Common myeloid progenitor, CD34-positive (primary cell): ENCODE measurements at regions not wholly inside any gene's neighbourhood (a gene's known extent, or its start where the extent isn't known, plus 50 kb on each side); places are given as distances from the start of the nearest gene placed in this dataset.

Experiments
- CTCF ChIA-PET: fragments of 350-600 bp; sonication (Branson Sonifier 250); formaldehyde crosslinking; loops from one replicate; lab custom pipeline; 2021; ENCODE audit warnings: antibody characterized with exemption; lab: Charles Lee
- POLR2A ChIA-PET: fragments of 350-600 bp; sonication (Branson Sonifier 250); formaldehyde crosslinking; loops from one replicate; lab custom pipeline; 2021; ENCODE audit warnings: antibody characterized with exemption; lab: Charles Lee
- DNase-seq, 3 donors: peaks; one replicate each; pipeline versions ENCODE4 v3.0.0 to v3.0.0-alpha.2; 2013
- H3K27ac ChIP-seq, 2 experiments: 1 replicate in 1 of 2; 2 replicates in 1 of 2; pipeline ENCODE4 v1.7.0; 2013; ENCODE audit warnings: inconsistent platforms in 2 of 2, low read length in 2 of 2, mild to moderate bottlenecking in 2 of 2, low read depth in 1 of 2, moderate library complexity in 1 of 2; ENCODE audit not compliant: severe bottlenecking in 2 of 2, insufficient read depth in 1 of 2, poor library complexity in 1 of 2
- H3K27me3 ChIP-seq, 5 experiments: replicated peaks in 2 of 5; 1 replicate in 3 of 5; 2 replicates in 2 of 5; pipeline versions ENCODE4 v1.6.1 to v1.7.0; 2013; ENCODE audit warnings: low read length in 4 of 5, mild to moderate bottlenecking in 2 of 5, moderate library complexity in 2 of 5, inconsistent platforms in 1 of 5; ENCODE audit not compliant: insufficient read depth in 5 of 5, control insufficient read depth in 4 of 5
- H3K36me3 ChIP-seq, 4 experiments: 1 replicate in 2 of 4; 2 replicates in 2 of 4; pipeline versions ENCODE4 v1.6.1 to v1.7.0; 2013; ENCODE audit warnings: low read length in 3 of 4, control low read depth in 1 of 4, mild to moderate bottlenecking in 1 of 4; ENCODE audit not compliant: control insufficient read depth in 4 of 4, insufficient read depth in 4 of 4
- H3K4me1 ChIP-seq, 4 experiments: 1 replicate in 3 of 4; 2 replicates in 1 of 4; pipeline versions ENCODE4 v1.6.1 to v1.7.1; 2013; ENCODE audit warnings: low read length in 3 of 4, mild to moderate bottlenecking in 3 of 4, control low read depth in 1 of 4, inconsistent platforms in 1 of 4, moderate library complexity in 1 of 4; ENCODE audit not compliant: control insufficient read depth in 4 of 4, insufficient read depth in 4 of 4; ENCODE audit errors: control extremely low read depth in 1 of 4
- H3K4me3 ChIP-seq, 7 experiments: 1 replicate in 4 of 7; 2 replicates in 3 of 7; pipeline versions ENCODE4 v1.5.1 to v1.7.0; 2013; ENCODE audit warnings: mild to moderate bottlenecking in 7 of 7, low read length in 6 of 7, moderate library complexity in 6 of 7, inconsistent platforms in 2 of 7, low read depth in 2 of 7, control low read depth in 1 of 7; ENCODE audit not compliant: insufficient read depth in 4 of 7, control insufficient read depth in 1 of 7; ENCODE audit errors: extremely low read depth in 1 of 7
- H3K9me3 ChIP-seq, 5 experiments: 1 replicate in 4 of 5; 2 replicates in 1 of 5; pipeline versions ENCODE4 v1.6.1 to v1.7.1; 2013; ENCODE audit warnings: low read length in 4 of 5, mild to moderate bottlenecking in 2 of 5, inconsistent platforms in 1 of 5, low read depth in 1 of 5, moderate library complexity in 1 of 5; ENCODE audit not compliant: control insufficient read depth in 4 of 5, insufficient read depth in 2 of 5; ENCODE audit errors: control extremely low read depth in 1 of 5
- WGBS: methylation state at CpG from one replicate; pipeline ENCODE4 v1.1.5; 2013; ENCODE audit not compliant: insufficient coverage; 5-methylcytosine and 5-hydroxymethylcytosine counted together

DNA sequence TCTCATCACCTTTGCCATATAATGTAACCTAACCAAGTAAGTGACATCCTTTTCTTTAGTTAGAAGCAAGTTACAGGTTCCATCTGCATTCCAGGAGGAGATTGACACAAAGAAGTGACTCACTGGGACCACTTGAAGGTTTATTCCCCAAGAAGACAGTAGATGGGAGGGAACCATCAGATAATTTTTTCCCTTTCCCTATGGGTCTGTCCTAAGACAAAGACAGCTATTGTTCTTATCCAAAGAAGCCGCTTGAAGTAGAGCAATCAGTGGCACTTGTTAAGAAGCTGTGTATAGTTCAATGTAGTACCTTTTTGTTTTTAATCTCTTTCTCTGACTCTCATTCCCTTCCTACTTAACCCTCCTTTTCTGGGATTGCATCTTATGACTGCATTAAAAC lies 139.9 kb upstream of the B3GALT2 start:
- WGBS = no CpG with 5 or more reads among the region's 1 CpG
- CTCF ChIA-PET = no interaction called here
- H3K27me3 ChIP-seq = no peaks in the 10 kb centered on the region

DNA sequence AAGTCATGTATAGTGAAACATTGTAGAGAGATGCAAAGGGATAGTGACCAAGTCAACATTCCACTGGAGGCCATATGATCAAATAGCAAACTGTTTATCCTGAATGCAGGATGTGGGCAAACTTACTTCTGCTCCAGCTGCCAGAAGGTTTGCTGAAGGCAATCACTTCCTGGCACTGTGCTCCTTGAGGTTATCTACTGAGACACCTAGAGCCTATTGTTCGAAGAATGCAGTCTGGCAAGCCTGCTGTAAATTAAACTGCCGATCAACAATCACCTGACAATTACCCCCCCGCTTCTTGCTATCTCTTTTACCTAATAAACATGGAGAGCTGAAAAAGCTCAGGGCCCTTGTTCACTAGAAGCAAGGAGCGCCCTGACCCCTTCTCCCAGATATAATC lies 139.4 kb upstream of the B3GALT2 start:
- 100% methylated on average over 3 of the region's 4 CpGs for WGBS
- peaks cover 2 to 15% (median 5%) of the 10 kb centered on the region in 5 experiments for H3K9me3 ChIP-seq
- H3K36me3 ChIP-seq = no peaks in the 10 kb centered on the region
- no peaks in the 10 kb centered on the region for H3K4me1 ChIP-seq
- ChIA-PET CTCF (no interaction called here), POLR2A (no interaction called here)
- no peaks in the 10 kb centered on the region for H3K27me3 ChIP-seq
- H3K4me3 ChIP-seq = no peak overlapping the region
- DNase-seq = no peak
- H3K27ac ChIP-seq = no peak overlapping the region

More for the DNA sequence above, 139.9 kb upstream of the B3GALT2 start:
- no peaks in the 10 kb centered on the region for H3K4me1 ChIP-seq
- peaks cover 0 to 18% (median 5%) of the 10 kb centered on the region in 5 experiments for H3K9me3 ChIP-seq
- POLR2A ChIA-PET = no interaction called here
- H3K27ac ChIP-seq = no peak overlapping the region
- no peak overlapping the region for H3K4me3 ChIP-seq
- H3K36me3 ChIP-seq = no peaks in the 10 kb centered on the region
- no peak for DNase-seq

DNA sequence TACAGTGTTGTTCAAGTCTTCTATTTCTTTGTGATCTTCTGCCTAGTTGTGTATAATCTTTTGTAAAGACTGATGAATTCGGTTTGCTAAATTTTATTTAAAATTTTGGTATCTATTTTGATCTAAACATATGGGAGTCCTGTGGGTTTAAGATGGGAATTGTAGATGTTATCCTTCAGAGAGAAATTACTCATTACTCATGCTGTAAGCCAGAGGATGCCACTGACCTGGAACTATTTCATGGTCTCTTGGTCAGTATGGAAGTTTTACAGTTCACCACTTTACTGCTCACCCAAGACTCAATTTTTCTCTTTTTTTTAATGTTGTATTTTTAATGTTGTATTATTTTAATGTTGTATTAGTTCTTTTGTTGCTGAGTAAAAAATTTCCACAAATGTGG lies 138.6 kb upstream of the B3GALT2 start:
- DNase-seq = no peak
- no peaks in the 10 kb centered on the region for H3K27me3 ChIP-seq
- H3K27ac ChIP-seq = no peak overlapping the region
- peaks cover 2 to 15% (median 5%) of the 10 kb centered on the region in 5 experiments for H3K9me3 ChIP-seq
- H3K4me1 ChIP-seq = no peaks in the 10 kb centered on the region
- H3K36me3 ChIP-seq = no peaks in the 10 kb centered on the region
- ChIA-PET CTCF (no interaction called here), POLR2A (no interaction called here)
- WGBS = 100% methylated on average over 1 of the region's 1 CpG
- no peak overlapping the region for H3K4me3 ChIP-seq

DNA sequence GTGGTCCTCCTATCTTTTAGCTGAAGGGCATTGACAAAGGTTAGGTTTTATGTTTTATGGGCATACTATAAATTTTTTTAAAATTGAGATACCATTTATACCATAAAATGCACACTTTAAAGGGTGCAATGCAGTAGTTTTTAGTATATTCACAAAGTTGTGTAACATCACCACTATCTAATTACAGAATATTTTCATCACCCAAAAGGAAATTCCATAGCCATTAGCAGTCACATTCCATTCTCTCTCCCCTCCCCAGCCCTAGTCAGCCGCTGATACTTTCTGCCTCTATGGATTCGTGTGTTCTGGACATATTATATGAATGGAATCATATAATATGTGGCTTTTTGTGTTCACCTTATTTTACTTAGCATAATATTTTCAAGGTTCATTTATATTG lies 135.8 kb upstream of the B3GALT2 start:
- DNase-seq = no peak
- ChIA-PET CTCF (no interaction called here), POLR2A (no interaction called here)
- peaks cover 2 to 17% (median 8%) of the 10 kb centered on the region in 5 experiments for H3K9me3 ChIP-seq
- no peak overlapping the region for H3K4me3 ChIP-seq
- no peaks in the 10 kb centered on the region for H3K36me3 ChIP-seq
- H3K27me3 ChIP-seq = no peaks in the 10 kb centered on the region
- H3K27ac ChIP-seq = no peak overlapping the region
- H3K4me1 ChIP-seq = no peaks in the 10 kb centered on the region
- no CpG with 5 or more reads among the region's 2 CpGs for WGBS

DNA sequence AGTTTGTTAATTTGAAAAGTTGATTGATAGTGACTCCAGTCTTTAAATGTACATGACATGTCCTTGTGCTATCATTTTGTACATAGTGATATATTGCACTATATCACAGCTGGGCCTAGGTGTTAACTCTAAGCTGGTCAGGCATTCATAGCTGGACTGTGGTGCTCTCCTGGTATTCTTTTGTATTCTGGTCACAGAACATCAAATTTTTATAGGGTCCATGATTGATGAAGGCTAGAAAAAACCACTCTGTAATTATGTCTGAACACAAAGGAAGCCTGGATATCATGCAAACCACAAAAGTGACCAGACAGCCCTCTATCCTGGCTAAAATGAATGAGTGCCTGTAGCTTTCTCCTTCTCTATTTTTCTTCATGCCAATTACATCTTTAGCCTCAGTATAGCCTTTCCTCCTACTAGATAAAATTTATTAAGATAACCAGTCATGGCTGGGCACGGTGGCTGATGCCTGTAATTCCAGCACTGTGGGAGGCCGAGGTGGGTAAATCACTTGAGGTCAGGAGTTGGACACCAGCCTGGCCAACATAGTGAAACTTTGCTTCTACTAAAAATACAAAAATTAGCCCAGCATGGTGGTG lies 134.9 kb upstream of the B3GALT2 start:
- no peaks in the 10 kb centered on the region for H3K36me3 ChIP-seq
- H3K4me1 ChIP-seq = no peaks in the 10 kb centered on the region
- ChIA-PET CTCF (interaction anchor here (1.4 kb wide), 1 partner anchor 10 kb away, joined by 3 read pairs; no protein-coding TSS in a partner anchor), POLR2A (no interaction called here)
- no peak for DNase-seq
- WGBS = 100% methylated on average over 2 of the region's 2 CpGs
- no peak overlapping the region for H3K4me3 ChIP-seq
- no peaks in the 10 kb centered on the region for H3K27me3 ChIP-seq
- H3K27ac ChIP-seq = no peak overlapping the region
- H3K9me3 ChIP-seq = peaks cover 2 to 17% (median 8%) of the 10 kb centered on the region in 5 experiments

DNA sequence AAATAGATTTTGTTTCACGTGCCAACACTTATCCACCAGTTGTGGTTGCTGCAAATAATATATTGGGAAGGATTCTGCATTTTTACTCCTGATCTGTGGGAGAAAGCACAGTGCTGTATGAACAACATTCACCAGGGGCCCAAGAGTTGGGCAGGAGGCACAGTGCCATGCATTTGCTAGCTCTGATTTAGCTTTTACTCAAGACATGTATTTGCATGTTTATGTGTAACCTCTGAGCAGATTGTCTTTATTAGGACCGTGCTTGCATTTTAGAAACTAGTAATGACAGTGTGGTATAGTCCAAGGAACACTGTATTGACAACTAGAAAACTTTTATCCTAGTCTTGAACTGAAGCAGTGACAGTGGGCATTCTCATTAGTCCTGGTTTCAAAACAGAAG lies 133.9 kb upstream of the B3GALT2 start:
- ChIA-PET POLR2A (no interaction called here), CTCF (interaction anchor here (1.4 kb wide), 1 partner anchor 9 kb away, joined by 3 read pairs; no protein-coding TSS in a partner anchor)
- H3K9me3 ChIP-seq = peaks cover 0 to 10% (median 3%) of the 10 kb centered on the region in 5 experiments
- no peaks in the 10 kb centered on the region for H3K27me3 ChIP-seq
- 94% methylated on average over 2 of the region's 2 CpGs for WGBS
- H3K27ac ChIP-seq = no peak overlapping the region
- H3K36me3 ChIP-seq = no peaks in the 10 kb centered on the region
- H3K4me1 ChIP-seq = no peaks in the 10 kb centered on the region
- DNase-seq = no peak
- no peak overlapping the region for H3K4me3 ChIP-seq

DNA sequence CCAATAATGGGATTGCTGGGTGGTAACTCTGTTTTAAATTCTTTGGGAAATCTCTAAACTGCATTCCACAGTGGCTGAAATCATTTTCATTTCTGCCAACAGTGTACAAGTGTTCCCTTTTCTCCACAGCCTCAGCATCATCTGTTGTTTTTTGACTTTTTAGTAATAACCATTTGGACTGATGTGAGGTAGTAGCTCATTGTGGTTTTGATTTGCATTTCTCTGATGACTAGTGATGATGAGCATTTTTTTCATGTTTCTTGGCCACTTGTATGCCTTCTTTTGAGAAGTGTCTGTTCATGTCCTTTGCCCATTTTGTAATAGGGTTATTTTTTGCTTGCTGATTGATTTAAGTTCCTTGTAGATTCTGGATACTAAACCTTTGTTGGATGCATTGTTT lies 131.9 kb upstream of the B3GALT2 start:
- Histone ChIP-seq H3K27ac (no peak overlapping the region), H3K27me3 (no peaks in the 10 kb centered on the region), H3K36me3 (no peaks in the 10 kb centered on the region), H3K4me3 (no peak overlapping the region), H3K9me3 (peaks cover 0 to 7% (median 2%) of the 10 kb centered on the region in 5 experiments), H3K4me1 (no peaks in the 10 kb centered on the region)
- no peak for DNase-seq
- ChIA-PET CTCF (no interaction called here), POLR2A (no interaction called here)
